ENCODE measurements at regions not wholly inside any gene's neighbourhood (a gene's known extent, or its start where the extent isn't known, plus 50 kb on each side); places are given as distances from the start of the nearest gene placed in this dataset.

GRCh38 chr18:73660931-73661856, 486.4 kb downstream of the FBXO15 start:
- Histone ChIP-seq H3K9me3 (no peaks in the 10 kb centered on the region), H3K36me3 (no peaks in the 10 kb centered on the region), H3K27me3 (no peaks in the 10 kb centered on the region), H3K27ac (no peak overlapping the region), H3K4me3 (no peak overlapping the region), H3K4me1 (no peaks in the 10 kb centered on the region)
- DNase-seq (no peak), ATAC-seq (no peak), FAIRE-seq (no peak)
- intact Hi-C loops (cut with DNase I) = no loop called here
- no peak for TF ChIP-seq CTCF (IDR thresholded peaks at IDR 0.05)
- WGBS, 2 donors = 50 to 60% methylated on average over 5 of the region's 5 CpGs

- Histone ChIP-seq H3K9me3 (no peaks in the 10 kb centered on the region), H3K36me3 (no peaks in the 10 kb centered on the region), H3K27ac (no peak overlapping the region), H3K27me3 (no peaks in the 10 kb centered on the region), H3K4me3 (no peak overlapping the region), H3K4me1 (no peaks in the 10 kb centered on the region)
- TF ChIP-seq CTCF (IDR thresholded peaks at IDR 0.05) = no peak
- ATAC-seq (no peak), DNase-seq (no peak), FAIRE-seq (no peak)
- intact Hi-C loops (cut with DNase I) = no loop called here
Observed at GRCh38 chr18:73656691-73657090, 490.9 kb downstream of the FBXO15 start.

GRCh38 chr18:73653827-73654226, 493.8 kb downstream of the FBXO15 start:
- 63 to 76% methylated on average over 4 of the region's 4 CpGs for WGBS, 2 donors

GRCh38 chr18:73653251-73653650, 494.4 kb downstream of the FBXO15 start:
- no peak overlapping the region for H3K27ac ChIP-seq
- 60 to 64% methylated on average over 3 of the region's 3 CpGs for WGBS, 2 donors
- DNase-seq = no peak
- FAIRE-seq = no peak
- no peaks in the 10 kb centered on the region for H3K4me1 ChIP-seq
- no peaks in the 10 kb centered on the region for H3K9me3 ChIP-seq
- no peak for TF ChIP-seq CTCF (IDR thresholded peaks at IDR 0.05)
- no peak overlapping the region for H3K4me3 ChIP-seq
- no peaks in the 10 kb centered on the region for H3K36me3 ChIP-seq
- no peaks in the 10 kb centered on the region for H3K27me3 ChIP-seq
- intact Hi-C loops (cut with DNase I) = no loop called here
- no peak for ATAC-seq

More at GRCh38 chr18:73653827-73654226, 493.8 kb downstream of the FBXO15 start:
- no peak for DNase-seq
- H3K36me3 ChIP-seq = no peaks in the 10 kb centered on the region
- no peak for TF ChIP-seq CTCF (IDR thresholded peaks at IDR 0.05)
- no peak overlapping the region for H3K27ac ChIP-seq
- no peak overlapping the region for H3K4me3 ChIP-seq
- FAIRE-seq = no peak
- ATAC-seq = no peak
- H3K9me3 ChIP-seq = no peaks in the 10 kb centered on the region
- intact Hi-C loops (cut with DNase I) = no loop called here
- H3K4me1 ChIP-seq = no peaks in the 10 kb centered on the region
- no peaks in the 10 kb centered on the region for H3K27me3 ChIP-seq

DNA sequence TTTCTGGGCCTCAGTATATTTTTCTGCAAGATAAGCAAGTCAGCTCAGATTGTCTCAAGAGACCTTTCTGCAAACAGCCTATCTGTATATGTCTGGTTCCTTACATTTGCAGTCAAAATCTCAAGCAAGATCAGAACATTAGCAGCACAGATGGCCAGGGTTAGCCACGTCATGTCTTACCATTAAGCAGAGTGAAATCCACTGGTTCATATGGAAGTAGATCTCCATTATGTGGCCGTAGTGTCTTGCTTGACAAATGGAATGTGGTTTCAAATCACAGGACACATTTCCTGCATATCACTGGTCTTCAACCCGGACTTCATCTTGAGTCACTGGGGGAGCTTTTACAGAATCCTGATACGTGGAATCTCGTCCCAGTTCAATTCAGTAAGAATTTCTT, 500.2 kb downstream of the FBXO15 start:
- no peaks in the 10 kb centered on the region for H3K36me3 ChIP-seq
- TF ChIP-seq CTCF (IDR thresholded peaks at IDR 0.05) = no peak
- FAIRE-seq = no peak

More for the DNA sequence above, 500.2 kb downstream of the FBXO15 start:
- ATAC-seq (no peak), DNase-seq (no peak)
- Histone ChIP-seq H3K4me1 (no peaks in the 10 kb centered on the region), H3K27ac (no peak overlapping the region), H3K27me3 (no peaks in the 10 kb centered on the region), H3K4me3 (no peak overlapping the region), H3K9me3 (no peaks in the 10 kb centered on the region)
- intact Hi-C loops (cut with DNase I) = no loop called here
- 48 to 67% methylated on average over 5 of the region's 5 CpGs for WGBS, 2 donors
